ENCODE measurements at regions not wholly inside any gene's neighbourhood (a gene's known extent, or its start where the extent isn't known, plus 50 kb on each side); places are given as distances from the start of the nearest gene placed in this dataset.

- TF ChIP-seq POLR2AphosphoS5 (IDR thresholded peaks at IDR 0.05) = no peak
- TF ChIP-seq CTCF (IDR thresholded peaks at IDR 0.05) = no peak
- no peak for TF ChIP-seq POLR2A (IDR thresholded peaks at IDR 0.05)
Observed at GRCh38 chr4:72828864-72829263, 240.7 kb downstream of the COX18 start.
